ENCODE measurements at regions not wholly inside any gene's neighbourhood (a gene's known extent, or its start where the extent isn't known, plus 50 kb on each side); places are given as distances from the start of the nearest gene placed in this dataset.
"Not testable (repeated sequence)": the region's sequence is repeated elsewhere in the genome, so short reads cannot be mapped to it uniquely, and the experiment has no call there.

- Mint-ChIP-seq H3K9me3 (peaks cover 3 to 15% (median 6%) of the 10 kb centered on the region in 7 donors), H3K4me3 (no peak overlapping the region), H3K27me3 (ENCODE audit: low read depth in 3 of 3) (no peaks in the 10 kb centered on the region), H3K4me1 (no peaks in the 10 kb centered on the region), H3K36me3 (no peaks in the 10 kb centered on the region), H3K27ac (no peak overlapping the region)
- Histone ChIP-seq H3K27me3 (ENCODE audit: control insufficient read depth in 2 of 2, insufficient read depth in 2 of 2, low read length in 2 of 2) (no peaks in the 10 kb centered on the region), H3K9me3 (replicated peaks in 1 of 2; ENCODE audit: control insufficient read depth in 1 of 2, insufficient read depth in 1 of 2, low read length in 2 of 2) (peaks cover 11 to 12% of the 10 kb centered on the region in 2 donors), H3K27ac (ENCODE audit: low read depth in 1 of 2, low read length in 2 of 2) (no peak overlapping the region), H4K20me1 (ENCODE audit: insufficient read depth, low read length) (no peaks in the 10 kb centered on the region), H3K4me2 (replicated peaks; ENCODE audit: extremely low read depth, low read length, poor library complexity, severe bottlenecking) (no peak overlapping the region), H3K9ac (ENCODE audit: insufficient read depth, low read length, poor library complexity, severe bottlenecking) (no peak overlapping the region), H2AFZ (ENCODE audit: insufficient read depth, low read depth, low read length, poor library complexity, severe bottlenecking) (no peak overlapping the region), H3K4me1 (ENCODE audit: control insufficient read depth in 1 of 2, insufficient read depth in 2 of 2, low read length in 2 of 2) (no peaks in the 10 kb centered on the region), H3K36me3 (replicated peaks in 1 of 2; ENCODE audit: control insufficient read depth in 1 of 2, insufficient read depth in 2 of 2, low read length in 2 of 2) (no peaks in the 10 kb centered on the region), H3K4me3 (replicated peaks in 1 of 3; ENCODE audit: low read depth in 2 of 3, low read length in 3 of 3) (no peak overlapping the region), H3K79me2 (ENCODE audit: insufficient read depth, low read length) (no peaks in the 10 kb centered on the region)
- intact Hi-C loops (cut with micrococcal nuclease) = no loop called here
- WGBS (ENCODE audit: insufficient coverage) = no CpG with 5 or more reads among the region's 1 CpG
- DNase-seq = no peak
- TF ChIP-seq CTCF (IDR thresholded peaks at IDR 0.05) = no peak
These were observed 455.5 kb upstream of the MGAT4C start for GRCh38 chr12:86711731-86712130.

GRCh38 chr12:86710109-86710508 is 453.9 kb upstream of the MGAT4C start:
- Histone ChIP-seq H3K79me2 (ENCODE audit: insufficient read depth, low read length) (no peaks in the 10 kb centered on the region), H3K4me1 (ENCODE audit: control insufficient read depth in 1 of 2, insufficient read depth in 2 of 2, low read length in 2 of 2) (no peaks in the 10 kb centered on the region), H4K20me1 (ENCODE audit: insufficient read depth, low read length) (no peaks in the 10 kb centered on the region), H3K4me3 (replicated peaks in 1 of 3; ENCODE audit: low read depth in 2 of 3, low read length in 3 of 3) (no peak overlapping the region), H3K4me2 (replicated peaks; ENCODE audit: extremely low read depth, low read length, poor library complexity, severe bottlenecking) (no peak overlapping the region), H3K27ac (ENCODE audit: low read depth in 1 of 2, low read length in 2 of 2) (no peak overlapping the region), H3K27me3 (ENCODE audit: control insufficient read depth in 2 of 2, insufficient read depth in 2 of 2, low read length in 2 of 2) (no peaks in the 10 kb centered on the region), H3K9me3 (replicated peaks in 1 of 2; ENCODE audit: control insufficient read depth in 1 of 2, insufficient read depth in 1 of 2, low read length in 2 of 2) (peaks cover 11 to 12% of the 10 kb centered on the region in 2 donors), H3K9ac (ENCODE audit: insufficient read depth, low read length, poor library complexity, severe bottlenecking) (no peak overlapping the region), H3K36me3 (replicated peaks in 1 of 2; ENCODE audit: control insufficient read depth in 1 of 2, insufficient read depth in 2 of 2, low read length in 2 of 2) (no peaks in the 10 kb centered on the region), H2AFZ (ENCODE audit: insufficient read depth, low read depth, low read length, poor library complexity, severe bottlenecking) (no peak overlapping the region)
- Mint-ChIP-seq H3K4me3 (no peak overlapping the region), H3K27ac (no peak overlapping the region), H3K9me3 (peaks cover 3 to 15% (median 6%) of the 10 kb centered on the region in 7 donors), H3K27me3 (ENCODE audit: low read depth in 3 of 3) (no peaks in the 10 kb centered on the region), H3K4me1 (no peaks in the 10 kb centered on the region), H3K36me3 (no peaks in the 10 kb centered on the region)
- DNase-seq = no peak
- no peak for TF ChIP-seq CTCF (IDR thresholded peaks at IDR 0.05)
- intact Hi-C loops (cut with micrococcal nuclease) = no loop called here

- H3K4me1 ChIP-seq (ENCODE audit: control insufficient read depth in 1 of 2, insufficient read depth in 2 of 2, low read length in 2 of 2); H3K27me3 Mint-ChIP-seq (ENCODE audit: low read depth in 3 of 3); H3K4me1 Mint-ChIP-seq; H3K36me3 Mint-ChIP-seq; H3K4me3 ChIP-seq (replicated peaks in 1 of 3; ENCODE audit: low read depth in 2 of 3, low read length in 3 of 3); H3K4me2 ChIP-seq (replicated peaks; ENCODE audit: extremely low read depth, low read length, poor library complexity, severe bottlenecking); H3K79me2 ChIP-seq (ENCODE audit: insufficient read depth, low read length); H2AFZ ChIP-seq (ENCODE audit: insufficient read depth, low read depth, low read length, poor library complexity, severe bottlenecking); H3K36me3 ChIP-seq (replicated peaks in 1 of 2; ENCODE audit: control insufficient read depth in 1 of 2, insufficient read depth in 2 of 2, low read length in 2 of 2); H3K27ac ChIP-seq (ENCODE audit: low read depth in 1 of 2, low read length in 2 of 2); H3K27me3 ChIP-seq (ENCODE audit: control insufficient read depth in 2 of 2, insufficient read depth in 2 of 2, low read length in 2 of 2); DNase-seq; intact Hi-C loops (cut with micrococcal nuclease); H4K20me1 ChIP-seq (ENCODE audit: insufficient read depth, low read length); H3K9ac ChIP-seq (ENCODE audit: insufficient read depth, low read length, poor library complexity, severe bottlenecking); H3K4me3 Mint-ChIP-seq; H3K27ac Mint-ChIP-seq: not testable (repeated sequence)
- H3K9me3 Mint-ChIP-seq = peaks cover 1 to 15% (median 6%) of the 10 kb centered on the region in 7 donors
- WGBS (ENCODE audit: insufficient coverage) = no CpG with 5 or more reads among the region's 3 CpGs
- H3K9me3 ChIP-seq (replicated peaks in 1 of 2; ENCODE audit: control insufficient read depth in 1 of 2, insufficient read depth in 1 of 2, low read length in 2 of 2) = peaks cover 11 to 12% of the 10 kb centered on the region in 2 donors
These were observed 452.8 kb upstream of the MGAT4C start for GRCh38 chr12:86709017-86709416.

Measured in CD14-positive monocyte (primary cell).